ENCODE measurements at regions not wholly inside any gene's neighbourhood (a gene's known extent, or its start where the extent isn't known, plus 50 kb on each side); places are given as distances from the start of the nearest gene placed in this dataset.
"Not testable (repeated sequence)": the region's sequence is repeated elsewhere in the genome, so short reads cannot be mapped to it uniquely, and the experiment has no call there.

- H3K27ac ChIP-seq (ENCODE audit: low read depth, low read length), result no peak overlapping the region
- no peaks in the 10 kb centered on the region for H4K20me1 ChIP-seq (ENCODE audit: insufficient read depth, low read length)
- no peak overlapping the region for H3K9ac ChIP-seq (ENCODE audit: low read length)
- H3K79me2 ChIP-seq (ENCODE audit: insufficient read depth, low read length), result no peaks in the 10 kb centered on the region
- no peak overlapping the region for H3K4me3 ChIP-seq (ENCODE audit: insufficient read depth, low read depth, low read length)
- Mint-ChIP-seq H3K36me3 (ENCODE audit: low read depth, unreplicated experiment) (no peaks in the 10 kb centered on the region), H3K4me3 (ENCODE audit: unreplicated experiment) (no peak overlapping the region), H3K27me3 (ENCODE audit: low read depth, unreplicated experiment) (no peaks in the 10 kb centered on the region), H3K27ac (ENCODE audit: unreplicated experiment) (no peak overlapping the region), H3K4me1 (ENCODE audit: low read depth, unreplicated experiment) (no peaks in the 10 kb centered on the region), H3K9me3 (ENCODE audit: unreplicated experiment) (no peaks in the 10 kb centered on the region)
- TF ChIP-seq EZH2 (IDR thresholded peaks at IDR 0.05; ENCODE audit: insufficient read depth, low read length) (no peak), CTCF (IDR thresholded peaks at IDR 0.05; ENCODE audit: insufficient read depth, low read depth, low read length) (no peak)
- H3K9me3 ChIP-seq (ENCODE audit: insufficient read depth, low read depth, low read length), result no peaks in the 10 kb centered on the region
- no peak overlapping the region for H2AFZ ChIP-seq (ENCODE audit: low read depth, low read length)
- no peaks in the 10 kb centered on the region for H3K36me3 ChIP-seq (ENCODE audit: insufficient read depth, low read length)
- FAIRE-seq, result no peak
- H3K4me1 ChIP-seq (ENCODE audit: insufficient read depth, low read length), result no peaks in the 10 kb centered on the region
- H3K27me3 ChIP-seq (ENCODE audit: insufficient read depth, low read length), result no peaks in the 10 kb centered on the region
- H3K4me2 ChIP-seq (ENCODE audit: low read length), result no peak overlapping the region
- DNase-seq (ENCODE audit: low read depth), result no peak
Observed at GRCh38 chr21:28118570-28118969, 874.1 kb downstream of the LTN1 start.

- not testable (repeated sequence) for H3K27me3 ChIP-seq (ENCODE audit: insufficient read depth, low read length); H4K20me1 ChIP-seq (ENCODE audit: insufficient read depth, low read length); FAIRE-seq; DNase-seq (ENCODE audit: low read depth); H3K4me3 ChIP-seq (ENCODE audit: insufficient read depth, low read depth, low read length); H3K4me1 Mint-ChIP-seq (ENCODE audit: low read depth, unreplicated experiment); H3K79me2 ChIP-seq (ENCODE audit: insufficient read depth, low read length); H3K9me3 Mint-ChIP-seq (ENCODE audit: unreplicated experiment); H3K9ac ChIP-seq (ENCODE audit: low read length); H3K4me2 ChIP-seq (ENCODE audit: low read length); H3K27ac ChIP-seq (ENCODE audit: low read depth, low read length); H3K4me3 Mint-ChIP-seq (ENCODE audit: unreplicated experiment); H3K36me3 ChIP-seq (ENCODE audit: insufficient read depth, low read length); H3K27ac Mint-ChIP-seq (ENCODE audit: unreplicated experiment); H2AFZ ChIP-seq (ENCODE audit: low read depth, low read length); H3K4me1 ChIP-seq (ENCODE audit: insufficient read depth, low read length); H3K27me3 Mint-ChIP-seq (ENCODE audit: low read depth, unreplicated experiment); H3K9me3 ChIP-seq (ENCODE audit: insufficient read depth, low read depth, low read length); H3K36me3 Mint-ChIP-seq (ENCODE audit: low read depth, unreplicated experiment)
Observed at GRCh38 chr21:28114986-28115385, 877.7 kb downstream of the LTN1 start.

- Histone ChIP-seq H3K79me2 (ENCODE audit: insufficient read depth, low read length) (no peaks in the 10 kb centered on the region), H3K4me3 (ENCODE audit: insufficient read depth, low read depth, low read length) (no peak overlapping the region), H4K20me1 (ENCODE audit: insufficient read depth, low read length) (no peaks in the 10 kb centered on the region), H3K36me3 (ENCODE audit: insufficient read depth, low read length) (no peaks in the 10 kb centered on the region), H3K9ac (ENCODE audit: low read length) (no peak overlapping the region), H3K4me2 (ENCODE audit: low read length) (no peak overlapping the region), H3K27me3 (ENCODE audit: insufficient read depth, low read length) (no peaks in the 10 kb centered on the region), H3K4me1 (ENCODE audit: insufficient read depth, low read length) (no peaks in the 10 kb centered on the region), H3K27ac (ENCODE audit: low read depth, low read length) (no peak overlapping the region), H3K9me3 (ENCODE audit: insufficient read depth, low read depth, low read length) (no peaks in the 10 kb centered on the region), H2AFZ (ENCODE audit: low read depth, low read length) (no peak overlapping the region)
- FAIRE-seq (no peak), DNase-seq (ENCODE audit: low read depth) (no peak)
- H3K27me3 Mint-ChIP-seq (ENCODE audit: low read depth, unreplicated experiment), result no peaks in the 10 kb centered on the region
- H3K9me3 Mint-ChIP-seq (ENCODE audit: unreplicated experiment), result peaks cover 2% of the 10 kb centered on the region
- no peak overlapping the region for H3K4me3 Mint-ChIP-seq (ENCODE audit: unreplicated experiment)
- TF ChIP-seq EZH2 (IDR thresholded peaks at IDR 0.05; ENCODE audit: insufficient read depth, low read length), result no peak
- H3K4me1 Mint-ChIP-seq (ENCODE audit: low read depth, unreplicated experiment), result no peaks in the 10 kb centered on the region
- no peaks in the 10 kb centered on the region for H3K36me3 Mint-ChIP-seq (ENCODE audit: low read depth, unreplicated experiment)
- no peak overlapping the region for H3K27ac Mint-ChIP-seq (ENCODE audit: unreplicated experiment)
Observed at GRCh38 chr21:28113718-28114117, 879.0 kb downstream of the LTN1 start.

GRCh38 chr21:28112511-28112910 lies 880.2 kb downstream of the LTN1 start:
- H3K9me3 Mint-ChIP-seq (ENCODE audit: unreplicated experiment), result peaks cover 2% of the 10 kb centered on the region
- FAIRE-seq, result no peak
- H3K36me3 Mint-ChIP-seq (ENCODE audit: low read depth, unreplicated experiment), result no peaks in the 10 kb centered on the region
- Histone ChIP-seq H3K4me1 (ENCODE audit: insufficient read depth, low read length) (no peaks in the 10 kb centered on the region), H3K27me3 (ENCODE audit: insufficient read depth, low read length) (no peaks in the 10 kb centered on the region), H3K4me2 (ENCODE audit: low read length) (no peak overlapping the region), H4K20me1 (ENCODE audit: insufficient read depth, low read length) (no peaks in the 10 kb centered on the region), H3K9ac (ENCODE audit: low read length) (no peak overlapping the region), H3K27ac (ENCODE audit: low read depth, low read length) (no peak overlapping the region), H3K36me3 (ENCODE audit: insufficient read depth, low read length) (no peaks in the 10 kb centered on the region), H2AFZ (ENCODE audit: low read depth, low read length) (no peak overlapping the region), H3K9me3 (ENCODE audit: insufficient read depth, low read depth, low read length) (no peaks in the 10 kb centered on the region), H3K79me2 (ENCODE audit: insufficient read depth, low read length) (no peaks in the 10 kb centered on the region), H3K4me3 (ENCODE audit: insufficient read depth, low read depth, low read length) (no peak overlapping the region)
- TF ChIP-seq CTCF (IDR thresholded peaks at IDR 0.05; ENCODE audit: insufficient read depth, low read depth, low read length), result no peak
- TF ChIP-seq EZH2 (IDR thresholded peaks at IDR 0.05; ENCODE audit: insufficient read depth, low read length), result no peak
- no peaks in the 10 kb centered on the region for H3K4me1 Mint-ChIP-seq (ENCODE audit: low read depth, unreplicated experiment)
- no peak overlapping the region for H3K4me3 Mint-ChIP-seq (ENCODE audit: unreplicated experiment)
- H3K27me3 Mint-ChIP-seq (ENCODE audit: low read depth, unreplicated experiment), result no peaks in the 10 kb centered on the region
- no peak for DNase-seq (ENCODE audit: low read depth)
- H3K27ac Mint-ChIP-seq (ENCODE audit: unreplicated experiment), result no peak overlapping the region
